HG03378 (cell line): ENCODE measurements at regions not wholly inside any gene's neighbourhood (a gene's known extent, or its start where the extent isn't known, plus 50 kb on each side); places are given as distances from the start of the nearest gene placed in this dataset.
A peak's percentile ranks its signal among the peaks of the same experiment; 100 is the strongest.

ENCODE experiments used
- ATAC-seq: cut with Tn5 transposase; IDR thresholded peaks from one replicate; pipeline ENCODE4 v1.9.1; 2021; ENCODE audit warnings: mild to moderate bottlenecking, moderate library complexity; ENCODE audit not compliant: unreplicated experiment

DNA sequence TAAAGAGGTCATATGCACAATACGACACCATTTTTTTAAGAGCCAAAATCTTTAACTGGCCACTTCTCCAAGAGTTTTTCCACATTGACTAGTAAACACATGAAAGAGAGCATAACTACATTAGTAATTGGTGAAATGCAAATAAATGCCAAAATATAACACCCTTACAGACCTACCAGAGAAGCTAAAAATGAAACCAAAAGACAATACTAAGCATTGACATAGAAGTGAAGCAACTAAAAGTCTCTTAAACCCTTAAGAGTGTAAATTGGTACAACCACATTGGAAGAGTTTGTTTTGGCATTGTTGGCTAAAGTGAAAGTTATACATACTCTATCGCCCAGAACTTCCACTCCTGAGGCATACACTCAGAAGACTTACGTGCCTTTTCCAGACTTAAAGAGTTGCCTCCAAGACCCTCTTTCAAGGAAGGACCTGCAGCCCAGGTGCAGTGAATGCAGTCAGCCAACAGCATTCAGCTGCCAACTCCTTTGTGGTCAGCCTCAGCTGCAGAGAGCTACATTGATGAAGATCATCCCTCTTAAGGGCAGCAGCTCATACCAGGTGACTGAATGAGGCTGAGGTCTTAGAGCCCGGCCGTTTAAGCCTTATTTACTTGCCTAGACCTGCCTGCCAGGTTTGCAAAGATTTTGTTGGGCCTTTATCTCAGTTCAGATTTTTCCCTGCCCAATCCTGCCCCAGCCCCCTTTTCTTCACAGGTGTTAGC is 839.1 kb upstream of the ADGRL2 start:
- ATAC-seq: no peak

DNA sequence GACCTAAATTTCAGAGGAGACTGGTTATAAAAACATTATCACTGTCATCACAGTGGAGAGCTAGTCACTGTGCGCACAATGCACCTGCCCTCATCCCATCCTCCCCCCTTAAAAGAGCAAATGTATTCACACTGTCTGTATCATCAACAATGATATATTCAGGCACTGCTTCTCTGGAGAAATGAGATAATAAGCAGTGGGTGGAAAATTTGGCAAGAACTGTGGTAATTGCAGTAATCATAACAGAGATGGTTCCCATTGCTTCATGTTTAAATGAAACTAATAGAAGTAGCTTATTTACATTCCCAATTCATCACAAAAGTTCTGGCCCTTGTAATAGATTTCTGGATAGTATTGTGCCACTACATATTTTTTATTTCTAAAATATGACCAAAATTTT is 867.4 kb upstream of the ADGRL2 start:
- ATAC-seq: no peak

DNA sequence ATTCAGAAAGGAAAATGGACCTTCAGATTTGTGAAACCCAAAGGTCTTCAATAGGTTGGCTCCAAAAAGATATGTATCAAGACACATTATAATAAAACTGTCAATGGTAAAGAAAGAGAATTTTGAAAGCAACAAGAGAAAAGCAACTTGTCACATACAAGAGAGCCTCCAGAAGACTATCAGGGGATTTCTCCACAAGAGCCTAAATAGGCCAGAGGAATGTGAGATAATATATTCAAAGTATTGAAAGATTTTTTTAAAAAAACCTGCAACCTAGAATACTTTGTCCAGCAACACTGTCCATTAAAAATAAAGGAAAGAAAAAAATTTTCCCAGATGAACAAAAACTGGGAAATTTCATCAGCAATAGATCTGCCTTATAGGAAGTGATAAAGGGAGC is 869.6 kb upstream of the ADGRL2 start:
- ATAC-seq: no peak

DNA sequence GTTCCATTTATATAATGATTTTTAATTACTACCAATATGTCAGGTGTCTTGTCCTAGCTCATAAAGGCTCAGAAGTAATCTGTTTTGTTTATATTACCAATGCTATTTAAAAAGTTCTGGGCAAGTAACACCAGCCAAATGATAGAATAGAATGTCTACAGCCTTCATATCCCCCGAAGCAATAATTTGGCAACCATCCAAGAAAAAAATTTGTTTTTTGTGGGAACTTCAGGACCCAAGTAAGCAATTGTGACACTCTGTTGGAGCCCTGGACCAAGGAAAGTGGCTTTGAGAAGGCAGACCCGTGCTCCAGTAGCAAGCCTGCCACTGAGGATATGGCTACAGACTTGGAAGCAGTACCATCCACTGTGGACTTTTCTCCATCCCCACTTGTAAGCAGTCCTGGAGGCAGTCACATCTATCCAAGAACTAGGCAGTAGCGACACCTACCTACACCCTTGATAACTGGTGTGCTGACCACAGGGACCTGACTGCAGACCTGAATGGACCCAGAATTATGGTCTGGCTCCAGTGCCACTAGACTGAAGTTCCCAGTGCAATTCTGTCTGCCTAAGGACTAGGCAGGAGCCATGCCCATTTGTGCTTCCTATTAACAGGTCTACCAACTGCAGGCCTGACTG is 870.7 kb upstream of the ADGRL2 start:
- ATAC-seq: no peak

DNA sequence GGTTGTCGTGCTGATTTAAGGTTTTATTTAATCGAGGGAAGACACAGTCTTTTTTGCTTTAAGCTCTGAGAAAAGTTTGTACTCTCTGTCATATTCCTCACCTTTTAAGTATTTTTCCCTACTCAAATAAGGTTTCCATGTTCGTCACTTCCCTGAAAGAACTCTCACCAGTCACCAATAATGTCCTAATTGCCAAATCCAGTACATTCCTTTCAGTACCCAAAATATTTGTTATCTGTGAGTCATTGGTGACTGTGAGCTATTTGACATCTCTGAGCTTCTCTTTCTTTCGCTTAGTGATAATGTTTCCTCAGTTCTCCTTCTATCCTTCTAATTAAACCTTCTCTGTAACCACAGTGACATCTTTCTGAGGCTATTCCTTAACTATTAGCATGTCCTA is 874.2 kb upstream of the ADGRL2 start:
- no peak for ATAC-seq

DNA sequence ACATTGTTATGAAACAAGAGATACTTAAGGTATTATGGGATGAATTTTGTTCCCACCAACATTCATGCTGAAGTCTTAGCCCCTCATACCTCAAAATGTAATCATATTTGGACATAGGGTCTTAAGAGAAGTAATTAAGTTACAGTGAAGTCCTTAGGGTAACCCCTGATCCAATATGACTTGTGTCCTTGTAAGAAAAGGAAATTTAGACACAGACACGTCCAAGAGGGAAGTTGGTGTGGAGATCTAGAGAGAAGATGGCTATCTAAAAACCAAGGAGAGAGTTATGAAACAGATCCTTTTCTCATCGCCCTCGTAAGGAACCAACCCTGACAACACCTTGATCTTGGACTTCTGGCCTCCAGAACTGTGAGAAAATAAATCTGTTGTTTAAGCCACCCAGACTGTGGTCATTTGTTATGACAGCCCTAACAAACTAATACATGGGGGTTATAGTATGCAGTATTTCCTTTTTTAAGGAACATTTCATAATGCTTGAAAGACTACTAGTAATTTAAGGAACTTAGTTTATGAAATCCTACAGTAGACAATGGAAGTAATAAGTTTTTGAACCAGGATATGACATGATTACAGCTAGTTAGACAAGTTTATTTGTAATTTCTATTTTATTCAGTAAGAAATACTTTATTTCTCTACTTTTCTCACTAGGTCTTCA is 875.5 kb upstream of the ADGRL2 start:
- no peak for ATAC-seq

DNA sequence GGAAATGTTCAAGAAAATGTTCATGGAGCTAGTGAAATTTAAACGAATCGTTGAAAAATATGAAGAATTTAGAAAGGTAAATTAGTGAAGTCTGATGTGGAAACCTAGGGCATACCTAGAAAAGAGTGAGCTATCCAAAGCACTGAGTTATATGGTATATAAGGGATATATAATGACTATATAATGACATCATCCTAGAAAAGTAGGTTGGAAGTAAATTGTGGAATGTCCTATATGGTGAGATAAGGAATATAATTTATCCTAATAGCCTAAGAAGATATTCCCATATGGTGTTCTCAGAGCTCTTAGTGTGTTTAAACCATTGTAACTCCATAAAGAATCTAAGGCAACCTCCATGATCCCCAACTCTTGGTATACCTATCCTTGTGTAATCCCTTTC is 876.4 kb upstream of the ADGRL2 start:
- no peak for ATAC-seq

DNA sequence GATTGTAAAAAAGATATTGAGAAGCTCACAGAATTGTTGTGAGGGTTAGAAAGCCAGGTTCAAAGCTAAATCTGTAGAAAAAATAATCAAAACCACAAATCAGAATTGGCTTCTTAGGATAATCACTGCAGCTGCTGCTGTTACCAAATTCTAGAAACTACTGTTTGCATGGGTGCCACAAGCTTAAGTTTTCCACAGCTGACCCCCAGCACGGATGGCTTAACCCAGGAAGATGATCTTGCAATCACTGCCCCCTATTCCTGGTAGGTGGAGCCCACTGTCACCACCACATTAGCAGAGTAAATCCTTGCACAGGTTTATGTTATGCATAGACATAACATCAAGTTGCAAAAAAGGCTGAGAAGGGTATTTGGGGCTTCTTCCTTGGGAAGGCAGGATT is 877.8 kb upstream of the ADGRL2 start:
- ATAC-seq: no peak

DNA sequence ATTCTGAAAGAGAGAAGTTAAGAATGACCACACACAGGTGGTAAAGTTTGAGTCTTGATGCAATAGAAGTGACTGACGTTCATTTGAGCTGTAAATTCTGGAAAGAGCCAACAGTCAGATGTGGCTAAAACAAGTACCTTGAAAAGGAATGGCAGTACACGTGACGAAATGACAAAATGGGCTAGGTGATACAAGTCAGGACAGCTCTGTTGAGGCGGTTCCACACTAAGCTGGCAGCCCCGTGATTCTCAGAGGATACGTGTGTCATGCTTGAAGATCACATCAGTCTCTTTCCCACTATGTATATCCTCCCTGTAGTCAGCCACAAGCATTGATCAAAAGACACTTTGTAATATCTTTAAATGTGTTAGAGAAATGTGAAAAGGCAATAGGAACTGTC is 881.3 kb upstream of the ADGRL2 start:
- no peak for ATAC-seq

DNA sequence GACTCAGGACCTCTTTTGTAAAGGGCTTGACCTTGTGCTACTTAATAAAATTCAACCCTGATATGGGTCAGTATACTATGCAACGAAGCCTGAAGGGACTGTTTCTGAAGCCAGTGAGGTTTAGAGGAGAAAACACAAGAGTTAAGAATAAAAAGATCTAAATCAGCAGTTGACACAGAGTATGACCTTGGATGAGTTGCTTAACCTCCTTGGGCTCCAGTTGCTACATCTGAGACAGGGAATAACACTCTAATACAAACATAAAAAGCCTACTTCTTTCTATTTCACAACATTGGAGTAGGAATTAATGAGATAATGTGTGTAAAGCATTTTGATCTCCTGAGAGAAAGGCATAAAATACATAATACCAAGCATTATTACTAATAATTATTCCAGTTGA is 882.4 kb upstream of the ADGRL2 start:
- no peak for ATAC-seq

DNA sequence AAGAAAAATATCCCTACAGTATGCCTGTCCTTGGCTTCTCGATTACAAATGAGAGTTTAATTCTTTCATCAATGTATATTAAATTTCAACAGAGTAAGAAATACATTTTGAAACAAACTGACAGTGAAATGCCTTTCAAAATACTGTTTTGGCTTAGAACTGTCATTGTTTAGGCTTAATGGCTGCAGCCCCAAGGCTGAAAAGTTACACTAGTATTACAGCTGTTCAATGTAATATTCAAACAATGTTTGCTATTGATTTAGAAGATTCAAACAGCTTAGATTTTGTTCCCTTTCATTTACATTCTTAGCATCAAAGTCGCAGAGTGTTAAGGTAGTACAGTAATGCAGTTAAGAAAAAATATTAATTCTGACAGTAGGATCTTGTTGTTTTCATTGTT is 882.9 kb upstream of the ADGRL2 start:
- no peak for ATAC-seq

DNA sequence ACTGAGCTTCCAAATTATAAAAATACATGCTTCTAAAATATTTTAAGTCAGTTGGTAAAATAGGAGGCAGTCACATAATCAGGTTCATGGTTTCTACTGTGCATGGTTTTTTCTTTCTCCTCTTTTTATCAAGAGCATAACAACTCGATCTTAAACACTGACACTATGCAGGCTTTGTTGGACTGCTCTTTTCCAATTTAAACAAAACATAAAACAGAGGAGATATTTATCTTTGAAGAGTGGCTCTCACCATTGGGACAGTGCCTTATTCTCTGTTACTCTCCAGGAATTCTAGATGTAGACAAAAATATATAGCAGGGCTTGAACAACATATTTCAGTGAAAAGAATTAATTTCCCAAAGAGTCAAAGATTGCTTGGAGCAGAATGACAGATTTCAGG is 883.5 kb upstream of the ADGRL2 start:
- no peak for ATAC-seq

DNA sequence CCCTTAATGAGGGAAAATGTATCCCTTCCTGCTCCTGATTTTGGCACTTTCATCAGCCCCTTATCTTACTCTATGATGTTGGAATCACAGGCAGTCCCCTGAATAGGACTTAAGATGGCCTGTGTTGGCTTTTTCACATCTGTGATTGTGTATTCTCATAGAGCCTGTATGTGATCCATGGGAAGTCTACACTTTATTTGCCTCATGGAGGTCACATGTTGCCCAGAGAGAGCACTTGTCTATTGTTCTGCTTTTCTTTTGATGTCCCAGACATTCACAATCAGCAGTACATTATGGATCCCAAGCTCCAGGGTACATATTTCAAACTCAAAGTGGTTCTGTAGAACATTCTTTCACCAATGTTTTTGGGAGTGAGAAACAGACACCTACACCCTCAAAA is 885.2 kb upstream of the ADGRL2 start:
- ATAC-seq: no peak

DNA sequence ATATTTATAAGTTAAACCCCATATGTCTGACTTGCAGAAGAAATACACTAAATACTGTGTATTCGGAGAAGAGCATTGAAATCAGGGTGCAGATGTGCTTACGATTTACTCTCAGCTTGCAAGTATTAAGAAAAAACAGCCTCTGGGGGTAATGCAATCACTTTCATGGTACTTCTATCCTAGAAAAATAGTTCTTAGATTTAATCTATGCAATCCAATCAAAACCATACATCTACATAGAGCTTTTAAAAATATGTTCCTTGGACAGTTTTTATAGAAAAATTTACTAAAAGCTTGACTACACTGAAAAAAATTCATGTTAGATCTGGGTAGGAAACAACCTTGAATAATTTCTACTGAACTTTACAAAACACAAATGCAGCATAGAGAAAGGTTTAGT is 890.3 kb upstream of the ADGRL2 start:
- ATAC-seq: no peak

DNA sequence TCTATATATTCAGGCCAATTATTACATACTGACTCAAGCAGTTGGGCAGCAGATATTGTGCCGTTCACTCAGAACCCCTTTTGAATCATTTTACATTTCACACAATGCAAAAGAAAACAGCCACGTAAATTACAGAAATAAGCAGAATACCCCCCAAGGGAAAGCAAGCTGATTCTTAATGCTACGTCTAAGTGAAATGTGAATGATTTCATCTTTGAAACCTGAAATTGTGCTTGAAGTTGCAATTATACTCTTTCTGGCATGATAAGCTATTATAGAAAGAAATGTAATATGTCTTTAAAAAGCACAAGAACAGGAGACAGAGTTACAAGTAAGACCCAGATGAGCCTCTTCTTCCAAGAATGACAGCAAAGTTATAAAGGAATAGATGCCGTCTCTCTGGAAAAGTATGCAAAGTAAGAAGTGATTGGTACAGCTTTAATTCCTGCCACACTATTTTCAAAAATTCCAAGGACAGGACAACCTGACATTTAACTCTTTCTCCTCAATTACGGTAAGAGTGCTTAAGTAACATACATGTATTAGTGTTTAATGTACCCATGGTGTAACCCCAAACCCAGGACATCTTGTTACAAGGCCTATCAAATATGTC is 891.5 kb upstream of the ADGRL2 start:
- no peak for ATAC-seq

DNA sequence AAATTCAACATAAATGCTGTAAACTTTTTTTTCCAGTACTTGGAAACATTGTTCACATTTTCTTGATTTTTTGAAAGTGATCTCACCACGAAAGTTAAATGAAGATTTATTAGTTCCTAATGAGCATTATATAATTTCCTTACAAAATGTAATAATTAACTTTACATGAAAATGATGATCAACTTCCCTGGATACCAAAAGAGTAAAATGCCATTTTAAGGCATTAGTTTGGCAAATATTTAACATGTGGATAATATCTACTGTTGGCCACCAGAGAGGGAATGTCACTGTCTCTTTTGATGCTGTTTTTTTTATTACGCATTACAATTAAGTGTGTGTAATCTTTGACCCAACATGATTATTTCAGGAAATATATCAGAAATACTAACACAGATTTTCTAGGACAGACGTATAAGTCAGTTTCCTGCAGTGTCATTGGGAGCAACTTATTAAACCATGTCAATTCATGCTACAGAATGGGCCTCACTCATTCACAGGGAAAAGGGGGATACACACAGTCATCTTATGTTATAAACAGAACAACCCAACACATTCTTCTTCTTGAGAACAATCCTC is 903.9 kb upstream of the ADGRL2 start:
- no peak for ATAC-seq

DNA sequence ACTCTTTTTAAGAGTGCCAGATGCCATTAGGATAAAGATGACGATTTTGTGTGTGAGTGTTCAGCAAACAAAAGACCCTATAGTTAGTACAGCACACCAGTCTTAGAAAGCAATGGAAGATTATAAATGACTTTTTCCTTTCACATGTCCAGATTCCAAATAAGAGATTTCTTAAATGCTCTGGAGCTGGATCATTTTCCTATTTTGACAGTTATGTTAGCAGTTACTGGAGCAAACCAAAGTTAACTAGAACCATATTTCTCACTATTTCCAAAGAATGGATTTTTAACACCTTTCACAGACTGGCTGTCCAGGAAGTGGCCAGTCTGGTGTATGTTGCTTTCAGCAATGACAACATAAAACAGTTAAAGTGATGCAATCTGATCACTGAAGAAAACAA is 905.8 kb upstream of the ADGRL2 start:
- ATAC-seq: no peak

DNA sequence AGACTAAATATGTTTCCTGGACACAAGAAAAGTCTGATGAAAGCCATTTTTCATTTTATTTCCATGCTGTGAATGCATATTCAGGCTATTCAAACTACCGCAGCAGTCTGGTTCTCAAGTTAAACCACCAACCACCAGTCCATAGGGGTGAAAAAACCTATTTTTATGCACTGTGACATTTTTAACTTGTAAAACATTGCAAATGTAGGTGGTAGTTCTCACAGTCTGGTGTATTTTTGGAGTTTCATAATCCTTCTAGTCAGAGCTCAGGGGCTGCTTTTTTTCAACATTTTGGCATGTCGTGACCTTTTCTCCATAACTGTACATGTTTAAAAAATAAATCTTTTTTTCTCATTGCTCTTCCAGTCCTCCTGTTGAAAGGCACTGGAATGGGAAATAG is 907.6 kb upstream of the ADGRL2 start:
- ATAC-seq: peak; percentile 76

DNA sequence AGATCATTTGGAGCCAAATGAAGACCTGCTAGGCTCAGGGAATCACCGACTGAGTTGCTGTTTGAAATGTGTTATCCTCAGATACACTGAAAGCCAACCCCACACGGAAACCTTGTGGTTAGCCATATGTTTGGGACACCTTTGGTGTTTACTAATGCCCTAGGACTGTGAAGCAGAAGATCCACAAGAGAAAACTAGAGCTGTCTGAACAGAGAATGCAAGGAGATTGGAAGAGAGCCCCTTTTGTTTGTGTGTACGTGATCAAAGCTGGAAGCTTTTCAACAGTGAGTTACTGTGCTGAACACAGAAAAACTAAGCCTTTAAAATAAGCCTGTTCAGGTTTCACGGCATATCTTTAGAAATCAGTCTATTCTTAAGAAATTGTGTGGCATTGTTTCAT is 908.2 kb upstream of the ADGRL2 start:
- ATAC-seq: peak; percentile 52

DNA sequence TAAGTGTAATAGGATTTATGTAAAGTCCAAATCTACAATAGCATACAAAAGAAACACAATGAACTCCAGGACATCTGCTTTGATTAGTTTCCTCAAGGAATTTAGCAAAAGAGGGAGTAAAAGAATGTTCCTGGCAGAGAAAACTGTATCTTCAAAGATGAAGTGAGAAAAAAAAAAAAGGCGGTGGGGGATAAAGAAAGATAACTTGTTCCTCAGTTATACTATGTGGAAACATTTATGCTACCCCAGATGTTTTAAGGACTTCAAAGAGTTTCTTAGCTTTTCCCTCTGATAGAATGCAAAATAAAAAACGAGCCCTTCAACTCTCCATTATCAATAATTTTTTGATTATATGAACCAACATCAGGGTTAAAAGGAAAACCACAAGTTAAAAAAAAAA is 908.9 kb upstream of the ADGRL2 start:
- no peak for ATAC-seq

DNA sequence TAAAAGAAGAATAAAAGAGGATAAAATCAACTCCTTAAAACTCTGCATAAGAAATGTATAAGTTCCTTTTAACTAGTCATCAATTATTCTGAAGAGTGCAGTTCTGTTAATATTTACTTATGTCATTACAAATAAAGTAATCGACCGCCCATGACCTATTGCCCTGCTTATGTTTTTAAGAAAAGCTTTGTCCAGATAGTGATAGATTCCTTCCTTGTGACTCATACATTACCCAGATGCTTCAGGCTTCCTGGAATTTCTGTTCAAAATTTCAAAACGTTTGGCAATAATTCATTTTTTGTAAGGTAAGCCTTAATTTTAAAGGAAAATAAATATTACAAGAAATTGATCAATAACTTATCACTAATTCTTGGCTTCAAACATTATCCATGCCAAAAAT is 918.2 kb upstream of the ADGRL2 start:
- ATAC-seq: no peak

DNA sequence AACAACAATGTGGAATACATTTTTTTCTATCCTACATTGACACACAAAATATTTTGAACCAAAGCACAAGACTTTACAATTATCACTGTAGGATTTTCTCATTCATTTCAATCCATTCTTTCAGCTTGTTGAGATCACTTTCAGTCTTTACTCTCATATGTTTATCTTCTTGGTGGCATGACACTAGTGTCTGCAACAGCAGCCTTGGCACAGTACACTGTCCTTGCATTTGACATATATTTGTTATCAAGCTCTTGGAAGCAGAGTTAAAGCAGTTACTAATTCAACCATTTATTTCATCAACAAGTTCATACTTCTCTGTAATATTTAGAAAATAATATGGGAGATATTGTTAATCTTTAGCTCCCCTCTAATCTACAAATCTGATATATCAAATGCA is 922.4 kb upstream of the ADGRL2 start:
- no peak for ATAC-seq
